Neural cell (in vitro differentiated cells): ENCODE measurements at regions not wholly inside any gene's neighbourhood (a gene's known extent, or its start where the extent isn't known, plus 50 kb on each side); places are given as distances from the start of the nearest gene placed in this dataset.

ENCODE experiments used
- CTCF ChIP-seq: fragments of 450-650 bp; IDR thresholded peaks from 2 replicates; pipeline ENCODE4 v1.5.1; 2014; ENCODE audit warnings: antibody characterized with exemption, mild to moderate bottlenecking, moderate library complexity; ENCODE audit not compliant: poor library complexity, severe bottlenecking
- EP300 ChIP-seq: fragments of 450-650 bp; conservative IDR thresholded peaks from 2 replicates; pipeline ENCODE4 v1.6.1; 2014; ENCODE audit warnings: antibody characterized with exemption, mild to moderate bottlenecking, moderate library complexity; ENCODE audit not compliant: poor library complexity, severe bottlenecking
- EZH2 ChIP-seq: fragments of 200-600, 300-800 bp; shearing (Covaris generic), sonication (generic); IDR thresholded peaks from 2 replicates; pipeline ENCODE4 v1.6.1; 2014; ENCODE audit warnings: antibody characterized with exemption, low read length, borderline replicate concordance, mild to moderate bottlenecking; ENCODE audit not compliant: insufficient read depth, poor library complexity, severe bottlenecking
- MXI1 ChIP-seq: fragments of 450-650 bp; conservative IDR thresholded peaks from 2 replicates; pipeline ENCODE4 v1.6.1; 2014; ENCODE audit warnings: antibody characterized with exemption, mild to moderate bottlenecking; ENCODE audit not compliant: poor library complexity, severe bottlenecking
- POLR2AphosphoS5 ChIP-seq: IDR thresholded peaks from 2 replicates; pipeline ENCODE4 v1.6.1; 2012
- RAD21 ChIP-seq: fragments of 450-650 bp; conservative IDR thresholded peaks from 2 replicates; pipeline ENCODE4 v1.6.1; 2014; ENCODE audit warnings: antibody characterized with exemption, mild to moderate bottlenecking, moderate library complexity
- REST ChIP-seq: IDR thresholded peaks from 2 replicates; pipeline ENCODE4 v1.6.1; 2012; ENCODE audit warnings: borderline replicate concordance
- SMC3 ChIP-seq: fragments of 450-650 bp; conservative IDR thresholded peaks from 2 replicates; pipeline ENCODE4 v1.6.1; 2014; ENCODE audit warnings: antibody characterized with exemption, mild to moderate bottlenecking, moderate library complexity; ENCODE audit not compliant: poor library complexity
- TAF1 ChIP-seq: IDR thresholded peaks from 2 replicates; pipeline ENCODE4 v1.6.1; 2012; ENCODE audit warnings: low read depth

GRCh38 chr6:168949981-168950857, 303.4 kb downstream of the THBS2 start:
- TF ChIP-seq CTCF = no peak
- TF ChIP-seq EZH2 = no peak
- TF ChIP-seq POLR2AphosphoS5 = no peak
- TF ChIP-seq REST = no peak
- no peak for TF ChIP-seq TAF1
- TF ChIP-seq EP300 = no peak
- TF ChIP-seq RAD21 = no peak
- TF ChIP-seq SMC3 = no peak
- TF ChIP-seq MXI1 = no peak
